PC-9 (cell line): ENCODE measurements at regions not wholly inside any gene's neighbourhood (a gene's known extent, or its start where the extent isn't known, plus 50 kb on each side); places are given as distances from the start of the nearest gene placed in this dataset.
"Not testable (repeated sequence)": the region's sequence is repeated elsewhere in the genome, so short reads cannot be mapped to it uniquely, and the experiment has no call there.

Experiments
- BruUV-seq: library from RNA; stranded (reverse); fragments of 400-500 nt; replicated peaks from 2 replicates; lab custom pipeline; 2021; lab: Mats Ljungman, UMichigan
- CTCF ChIA-PET: fragments of 300-600 bp; sonication (Branson Sonifier 250); formaldehyde crosslinking; loops from one replicate; lab custom pipeline; 2022; ENCODE audit warnings: antibody characterized with exemption; lab: Charles Lee
- POLR2A ChIA-PET: fragments of 300-600 bp; sonication (Branson Sonifier 250); formaldehyde crosslinking; loops from one replicate; lab custom pipeline; 2022; ENCODE audit warnings: antibody characterized with exemption; ENCODE audit not compliant: unreplicated experiment; lab: Charles Lee
- DNase-seq, 2 experiments: peaks; one replicate each; pipeline versions ENCODE4 v3.0.0 to v3.0.0-alpha.2; 2015 to 2022; ENCODE audit warnings: mixed read lengths in 1 of 2
- H2AFZ ChIP-seq: fragments of 200-600 bp; sonication (generic); 2 replicates; pipeline ENCODE4 v1.8.1; 2017; ENCODE audit warnings: antibody characterized with exemption
- H3F3A ChIP-seq: fragments of 200-600 bp; sonication (generic); 2 replicates; pipeline ENCODE4 v1.8.1; 2017; ENCODE audit warnings: antibody characterized with exemption, mild to moderate bottlenecking, low read depth; ENCODE audit not compliant: insufficient read depth
- H3K27ac ChIP-seq: fragments of 200-600 bp; sonication (generic); 2 replicates; pipeline ENCODE4 v1.6.1; 2016; ENCODE audit warnings: mixed run types
- H3K27me3 ChIP-seq: fragments of 200-600 bp; sonication (generic); 2 replicates; pipeline ENCODE4 v1.6.1; 2016; ENCODE audit warnings: low read depth, mixed run types; ENCODE audit not compliant: insufficient read depth
- H3K36me3 ChIP-seq: fragments of 200-600 bp; sonication (generic); 2 replicates; pipeline ENCODE4 v1.6.1; 2016; ENCODE audit warnings: low read depth, mixed run types
- H3K4me1 ChIP-seq: fragments of 200-600 bp; sonication (generic); replicated peaks from 2 replicates; pipeline ENCODE4 v1.6.1; 2016; ENCODE audit warnings: mixed run types; ENCODE audit not compliant: insufficient read depth
- H3K4me2 ChIP-seq: fragments of 200-600 bp; sonication (generic); 2 replicates; pipeline ENCODE4 v1.6.1; 2017; ENCODE audit warnings: mixed run types
- H3K4me3 ChIP-seq: fragments of 200-600 bp; sonication (generic); 2 replicates; pipeline ENCODE4 v1.6.1; 2016; ENCODE audit warnings: mixed run types
- H3K79me2 ChIP-seq: fragments of 200-600 bp; sonication (generic); 2 replicates; pipeline ENCODE4 v1.6.1; 2017; ENCODE audit warnings: low read depth, mixed run types
- H3K9me2 ChIP-seq: fragments of 200-600 bp; sonication (generic); 2 replicates; pipeline ENCODE4 v1.8.1; 2017; ENCODE audit warnings: mild to moderate bottlenecking; ENCODE audit not compliant: insufficient read depth
- H3K9me3 ChIP-seq: fragments of 200-600 bp; sonication (generic); 2 replicates; pipeline ENCODE4 v1.8.1; 2016; ENCODE audit warnings: low read depth; ENCODE audit not compliant: insufficient read depth
- H4K20me1 ChIP-seq: fragments of 200-600 bp; sonication (generic); 2 replicates; pipeline ENCODE4 v1.8.1; 2017; ENCODE audit not compliant: insufficient read depth
- EZH2 ChIP-seq: fragments of 200-600 bp; sonication (generic); IDR thresholded peaks from 2 replicates; pipeline ENCODE4 v1.8.0; 2017; ENCODE audit warnings: antibody characterized with exemption, low read depth
- intact Hi-C: fragments of 100-400 bp; cut with micrococcal nuclease; formaldehyde crosslinking; loops from one replicate; pipeline ENCODE4 v1.10.0; 2022; ENCODE audit not compliant: unreplicated experiment
- TF ChIP-seq, protein P1 (sequence below): fragments of 200-600 bp; sonication (generic); conservative IDR thresholded peaks from 2 replicates; pipeline ENCODE4 v1.6.1; 2017; ENCODE audit warnings: mixed run types, antibody characterized with exemption, mild to moderate bottlenecking, moderate library complexity

DNA sequence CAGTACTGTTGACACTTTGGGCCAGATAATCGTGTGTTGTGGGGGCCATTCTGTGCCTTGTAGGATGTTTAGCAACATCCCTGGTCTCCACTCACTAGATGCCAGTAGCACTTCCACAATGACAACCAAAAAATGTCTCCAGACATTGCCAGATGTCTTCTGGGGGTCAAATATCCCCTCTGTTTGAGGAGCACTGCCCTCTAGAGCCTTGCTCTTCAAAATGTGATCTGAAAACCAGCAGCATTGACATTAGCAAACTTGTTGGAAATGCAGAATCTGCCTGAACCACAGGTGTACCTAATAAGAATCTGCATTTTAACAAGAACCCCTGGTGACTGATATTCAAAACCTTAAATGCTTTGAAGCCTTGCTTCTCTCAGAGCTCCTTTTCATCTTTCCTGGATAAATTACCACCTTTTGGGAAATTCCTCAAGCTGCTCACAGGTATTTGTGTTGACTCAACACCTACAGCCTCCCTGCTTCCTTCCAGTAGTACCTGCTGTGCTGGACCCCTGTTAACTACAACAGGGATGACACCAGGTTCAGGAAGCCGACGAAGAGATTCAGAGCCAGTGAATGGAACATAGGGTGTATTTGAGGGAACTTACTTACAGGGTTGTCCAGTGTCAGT lies 459.0 kb upstream of the NR3C2 start:
- Histone ChIP-seq H4K20me1 (no peaks in the 10 kb centered on the region), H3K4me2 (no peak overlapping the region), H3K9me2 (no peaks in the 10 kb centered on the region), H3K9me3 (no peaks in the 10 kb centered on the region), H3F3A (no peaks in the 10 kb centered on the region), H3K27ac (no peak overlapping the region), H3K36me3 (no peaks in the 10 kb centered on the region), H2AFZ (no peak overlapping the region), H3K27me3 (no peaks in the 10 kb centered on the region), H3K4me3 (no peak overlapping the region), H3K4me1 (no peaks in the 10 kb centered on the region), H3K79me2 (no peaks in the 10 kb centered on the region)
- ChIA-PET CTCF (no interaction called here), POLR2A (no interaction called here)
- no TSS peak for BruUV-seq
- DNase-seq = no peak
- intact Hi-C loops = no loop called here
- TF ChIP-seq, protein P1, sequence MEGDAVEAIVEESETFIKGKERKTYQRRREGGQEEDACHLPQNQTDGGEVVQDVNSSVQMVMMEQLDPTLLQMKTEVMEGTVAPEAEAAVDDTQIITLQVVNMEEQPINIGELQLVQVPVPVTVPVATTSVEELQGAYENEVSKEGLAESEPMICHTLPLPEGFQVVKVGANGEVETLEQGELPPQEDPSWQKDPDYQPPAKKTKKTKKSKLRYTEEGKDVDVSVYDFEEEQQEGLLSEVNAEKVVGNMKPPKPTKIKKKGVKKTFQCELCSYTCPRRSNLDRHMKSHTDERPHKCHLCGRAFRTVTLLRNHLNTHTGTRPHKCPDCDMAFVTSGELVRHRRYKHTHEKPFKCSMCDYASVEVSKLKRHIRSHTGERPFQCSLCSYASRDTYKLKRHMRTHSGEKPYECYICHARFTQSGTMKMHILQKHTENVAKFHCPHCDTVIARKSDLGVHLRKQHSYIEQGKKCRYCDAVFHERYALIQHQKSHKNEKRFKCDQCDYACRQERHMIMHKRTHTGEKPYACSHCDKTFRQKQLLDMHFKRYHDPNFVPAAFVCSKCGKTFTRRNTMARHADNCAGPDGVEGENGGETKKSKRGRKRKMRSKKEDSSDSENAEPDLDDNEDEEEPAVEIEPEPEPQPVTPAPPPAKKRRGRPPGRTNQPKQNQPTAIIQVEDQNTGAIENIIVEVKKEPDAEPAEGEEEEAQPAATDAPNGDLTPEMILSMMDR = no peak
- no peak for TF ChIP-seq EZH2

DNA sequence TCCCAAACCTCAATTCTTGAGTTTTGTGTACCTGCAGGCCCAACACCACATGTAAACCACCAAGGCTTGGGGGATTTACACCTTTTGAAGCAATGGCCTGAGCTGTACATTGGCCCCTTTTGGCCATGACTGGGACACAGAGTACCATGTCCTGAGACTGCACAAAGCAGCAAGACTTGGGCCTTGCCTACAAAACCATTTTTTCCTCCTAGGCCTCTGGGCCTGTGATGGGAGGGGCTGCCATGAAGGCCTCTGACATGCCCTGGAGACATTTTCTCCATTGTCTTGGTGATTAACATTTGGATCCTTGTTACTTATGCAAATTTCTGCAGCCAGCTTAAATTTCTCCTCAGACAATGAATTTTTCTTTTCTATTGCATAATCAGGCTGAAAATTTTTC lies 455.9 kb upstream of the NR3C2 start:
- H4K20me1 ChIP-seq, POLR2A ChIA-PET, CTCF ChIA-PET, DNase-seq, H3K79me2 ChIP-seq, H3K27me3 ChIP-seq, BruUV-seq, H3K4me2 ChIP-seq, H3K4me3 ChIP-seq, H3K27ac ChIP-seq, H2AFZ ChIP-seq, H3K9me2 ChIP-seq, intact Hi-C loops, H3K9me3 ChIP-seq, H3K4me1 ChIP-seq, H3K36me3 ChIP-seq, H3F3A ChIP-seq: not testable (repeated sequence)

DNA sequence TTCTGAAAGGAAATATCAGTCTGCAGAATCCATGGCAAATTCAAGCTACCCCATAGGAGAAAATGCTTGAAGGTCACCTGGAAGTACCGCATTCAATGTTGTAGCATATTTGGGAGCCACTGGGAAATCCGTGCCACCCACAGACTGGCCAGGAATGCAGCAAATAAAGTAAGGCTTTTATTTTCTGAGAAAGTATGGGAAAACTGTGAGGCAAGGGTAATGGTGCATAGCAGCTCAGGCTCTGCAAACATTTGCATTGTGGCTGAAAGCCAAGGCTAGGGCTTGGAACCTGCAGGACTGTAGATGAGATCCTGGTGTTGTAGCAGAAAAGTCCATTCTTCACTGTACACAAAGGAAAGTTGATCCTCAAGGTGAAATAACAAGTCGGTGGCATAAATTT lies 450.9 kb upstream of the NR3C2 start:
- Histone ChIP-seq H3K36me3 (no peaks in the 10 kb centered on the region), H3K4me3 (no peak overlapping the region), H3K9me2 (no peaks in the 10 kb centered on the region), H3K27ac (no peak overlapping the region), H3K9me3 (no peaks in the 10 kb centered on the region), H2AFZ (no peak overlapping the region), H3K79me2 (no peaks in the 10 kb centered on the region), H4K20me1 (no peaks in the 10 kb centered on the region), H3K27me3 (no peaks in the 10 kb centered on the region), H3K4me1 (no peaks in the 10 kb centered on the region), H3F3A (no peaks in the 10 kb centered on the region), H3K4me2 (no peak overlapping the region)
- intact Hi-C loops = no loop called here
- ChIA-PET CTCF (no interaction called here), POLR2A (no interaction called here)
- no TSS peak for BruUV-seq
- no peak for DNase-seq
- TF ChIP-seq EZH2 = no peak
- TF ChIP-seq, protein P1 = no peak

DNA sequence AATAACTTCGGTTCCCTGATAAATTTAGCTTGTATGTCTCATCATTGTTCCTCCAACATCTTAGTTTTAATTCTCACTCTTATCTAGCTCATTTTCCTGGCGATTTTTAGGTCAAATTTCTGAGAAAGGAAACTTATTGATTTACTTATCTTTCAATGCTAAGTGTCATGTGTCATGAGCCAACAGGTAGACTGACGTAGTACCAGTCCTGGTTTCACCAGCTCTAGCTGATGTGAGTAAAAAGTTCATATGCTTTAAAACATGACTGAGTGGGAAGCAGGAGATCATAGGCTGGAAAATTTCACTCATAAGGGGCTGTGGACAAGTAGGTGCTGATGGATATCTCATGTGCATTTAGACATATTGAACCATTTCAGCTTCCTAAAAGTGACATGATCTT lies 441.7 kb upstream of the NR3C2 start:
- Histone ChIP-seq H3K4me1 (no peaks in the 10 kb centered on the region), H3K27me3 (no peaks in the 10 kb centered on the region), H3K9me3 (no peaks in the 10 kb centered on the region), H4K20me1 (no peaks in the 10 kb centered on the region), H3F3A (no peaks in the 10 kb centered on the region), H3K4me3 (no peak overlapping the region), H3K36me3 (no peaks in the 10 kb centered on the region), H3K27ac (no peak overlapping the region), H2AFZ (no peak overlapping the region), H3K79me2 (no peaks in the 10 kb centered on the region), H3K4me2 (no peak overlapping the region), H3K9me2 (no peaks in the 10 kb centered on the region)
- POLR2A ChIA-PET = interaction anchor here (0.6 kb wide), 1 partner anchor 11 kb away, joined by 3 read pairs; no protein-coding TSS in a partner anchor
- CTCF ChIA-PET = no interaction called here
- TF ChIP-seq EZH2 = no peak
- TF ChIP-seq, protein P1 = no peak
- intact Hi-C loops = no loop called here
- no peak for DNase-seq
- BruUV-seq = no TSS peak
